ENCODE measurements at regions not wholly inside any gene's neighbourhood (a gene's known extent, or its start where the extent isn't known, plus 50 kb on each side); places are given as distances from the start of the nearest gene placed in this dataset.
"Not testable (repeated sequence)": the region's sequence is repeated elsewhere in the genome, so short reads cannot be mapped to it uniquely, and the experiment has no call there.

DNA sequence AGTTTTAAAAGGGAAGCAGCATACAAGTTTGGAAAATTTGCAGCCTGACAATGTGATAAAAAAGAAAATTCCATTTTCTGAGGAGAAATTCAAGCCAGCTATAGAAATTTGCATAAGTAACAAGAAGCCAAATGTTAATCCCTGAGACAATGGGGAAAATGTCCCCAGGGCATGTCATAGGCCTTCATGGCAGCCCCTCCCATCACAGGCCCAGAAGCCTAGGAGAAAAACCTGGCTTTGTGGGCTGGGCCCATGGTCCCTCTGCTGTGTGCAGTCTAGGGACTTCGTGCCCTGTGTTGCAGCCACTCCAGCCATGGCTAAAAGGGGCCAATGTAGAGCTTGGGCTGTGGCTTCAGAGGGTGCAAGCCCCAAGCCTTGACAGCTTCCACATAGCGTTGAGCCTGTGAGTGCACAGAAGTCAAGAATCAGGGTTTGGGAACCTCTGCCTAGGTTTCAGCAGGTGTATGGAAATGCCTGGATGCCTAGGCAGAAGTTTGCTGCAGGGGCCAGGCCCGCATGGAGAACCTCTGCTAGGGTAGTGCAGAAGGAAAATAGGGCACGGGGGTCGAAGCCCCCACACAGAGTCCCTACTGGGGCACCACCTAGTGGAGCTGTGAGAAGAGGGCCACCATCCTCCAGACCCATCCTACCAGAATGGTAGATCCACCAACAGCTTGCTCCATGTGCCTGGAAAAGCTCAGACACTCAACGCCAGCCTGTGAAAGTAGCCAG is 209.8 kb upstream of the ZRANB2 start:
- peaks cover 19% of the 10 kb centered on the region for H3K9me3 Mint-ChIP-seq
- not testable (repeated sequence) for H3K27ac Mint-ChIP-seq, H3K4me3 Mint-ChIP-seq

DNA sequence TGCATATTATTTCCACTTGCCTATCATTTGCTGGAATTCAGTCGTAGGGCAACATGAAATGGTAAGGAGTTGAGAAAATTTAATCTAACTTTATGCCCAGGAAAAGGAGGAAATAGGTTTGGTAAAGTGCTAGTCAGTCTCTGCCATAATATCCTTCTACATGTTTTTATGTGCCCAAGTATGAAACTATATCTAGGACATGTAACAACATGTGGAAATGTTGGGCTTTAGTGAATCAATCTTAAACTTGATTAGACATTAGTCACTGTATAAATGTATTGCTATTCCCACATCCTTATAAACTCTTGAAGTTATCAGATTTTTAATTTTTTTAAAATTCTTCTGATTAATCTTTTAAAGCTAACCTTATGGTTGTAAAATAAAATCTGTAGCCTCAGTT is 204.7 kb upstream of the ZRANB2 start:
- H3K36me3 Mint-ChIP-seq (ENCODE audit: low read depth) = no peaks in the 10 kb centered on the region
- no peak overlapping the region for H3K4me3 Mint-ChIP-seq
- H3K27me3 Mint-ChIP-seq = no peaks in the 10 kb centered on the region
- ATAC-seq (no peak), DNase-seq (no peak)
- no peak overlapping the region for H3K27ac Mint-ChIP-seq
- no peaks in the 10 kb centered on the region for H3K4me1 Mint-ChIP-seq
- H3K9me3 Mint-ChIP-seq = peaks cover 13% of the 10 kb centered on the region

More for the DNA sequence above, 209.8 kb upstream of the ZRANB2 start:
- not testable (repeated sequence) for H3K4me1 Mint-ChIP-seq; DNase-seq; ATAC-seq; H3K27me3 Mint-ChIP-seq; H3K36me3 Mint-ChIP-seq (ENCODE audit: low read depth)

DNA sequence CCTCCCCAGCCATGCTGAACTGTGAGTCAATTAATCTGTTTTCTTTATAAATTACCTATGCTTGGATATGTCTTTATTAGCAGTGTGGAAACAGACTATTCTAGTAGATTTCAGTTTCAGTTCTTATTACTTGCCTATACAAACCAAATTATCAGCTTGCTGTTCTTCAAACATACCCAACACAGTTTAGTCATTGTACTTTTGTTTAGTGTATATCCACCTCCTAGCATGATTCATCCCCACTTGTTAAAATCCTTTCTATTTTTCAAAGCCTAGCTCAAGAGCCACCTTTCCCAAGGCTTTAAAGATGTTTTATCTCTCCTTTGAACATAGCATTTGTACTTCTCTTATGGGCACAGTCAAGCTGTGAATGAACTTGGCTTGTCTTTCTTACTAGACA is 195.6 kb upstream of the ZRANB2 start:
- no peak overlapping the region for H3K4me3 Mint-ChIP-seq
- H3K4me1 Mint-ChIP-seq = no peaks in the 10 kb centered on the region
- H3K27ac Mint-ChIP-seq = no peak overlapping the region
- DNase-seq (no peak), ATAC-seq (no peak)
- H3K27me3 Mint-ChIP-seq = no peaks in the 10 kb centered on the region
- H3K36me3 Mint-ChIP-seq (ENCODE audit: low read depth) = no peaks in the 10 kb centered on the region
- H3K9me3 Mint-ChIP-seq = peaks cover 7% of the 10 kb centered on the region

DNA sequence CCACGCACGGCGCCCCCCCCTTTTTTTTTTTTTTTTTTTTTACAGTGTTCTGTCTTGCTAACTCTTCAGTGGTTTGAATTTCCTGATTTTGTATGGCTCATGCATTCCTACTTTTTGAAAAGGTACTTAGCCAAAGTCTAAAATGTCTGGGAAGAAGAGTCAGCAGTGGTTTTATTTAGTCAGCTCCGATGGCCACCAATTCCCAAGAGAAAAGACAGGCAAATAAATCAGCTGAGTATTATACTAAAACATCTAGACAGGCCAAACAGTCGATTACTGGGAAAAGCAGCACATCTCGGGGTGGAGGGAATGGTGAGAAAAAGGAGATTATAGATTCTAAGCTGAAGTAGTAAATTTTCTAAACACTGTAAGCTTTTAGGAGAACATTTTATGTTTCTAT is 192.5 kb upstream of the ZRANB2 start:
- peaks cover 7% of the 10 kb centered on the region for H3K9me3 Mint-ChIP-seq
- no peaks in the 10 kb centered on the region for H3K4me1 Mint-ChIP-seq
- ATAC-seq = no peak
- DNase-seq = no peak
- no peak overlapping the region for H3K27ac Mint-ChIP-seq
- no peaks in the 10 kb centered on the region for H3K36me3 Mint-ChIP-seq (ENCODE audit: low read depth)
- no peaks in the 10 kb centered on the region for H3K27me3 Mint-ChIP-seq
- no peak overlapping the region for H3K4me3 Mint-ChIP-seq

DNA sequence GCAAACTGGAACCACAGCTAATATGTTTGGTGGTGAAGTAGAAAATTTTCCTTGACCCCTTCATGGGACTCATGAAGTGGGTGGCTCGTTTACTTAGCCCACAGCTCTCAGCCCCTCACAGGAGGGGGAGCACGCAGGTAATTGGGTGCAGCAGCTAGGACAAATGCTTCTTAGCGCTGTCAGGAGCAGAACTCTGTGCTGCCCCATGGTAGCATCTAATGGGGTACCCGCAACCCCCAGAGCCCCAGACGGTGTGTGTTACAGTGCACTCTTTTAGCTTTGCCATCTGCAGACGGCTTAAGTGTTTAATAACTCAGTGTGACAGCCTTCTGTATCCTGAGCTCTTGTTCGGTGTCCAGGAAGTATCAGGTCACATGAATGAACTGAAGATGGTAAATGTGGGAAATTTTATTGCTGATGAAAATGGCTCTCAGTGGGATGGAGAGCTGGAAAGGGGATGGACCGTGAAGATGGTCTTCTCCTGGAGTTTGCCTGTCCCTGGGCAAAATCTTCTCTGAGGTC is 189.6 kb upstream of the ZRANB2 start:
- Mint-ChIP-seq H3K36me3 (ENCODE audit: low read depth) (no peaks in the 10 kb centered on the region), H3K9me3 (peaks cover 9% of the 10 kb centered on the region)
- ATAC-seq = no peak

DNA sequence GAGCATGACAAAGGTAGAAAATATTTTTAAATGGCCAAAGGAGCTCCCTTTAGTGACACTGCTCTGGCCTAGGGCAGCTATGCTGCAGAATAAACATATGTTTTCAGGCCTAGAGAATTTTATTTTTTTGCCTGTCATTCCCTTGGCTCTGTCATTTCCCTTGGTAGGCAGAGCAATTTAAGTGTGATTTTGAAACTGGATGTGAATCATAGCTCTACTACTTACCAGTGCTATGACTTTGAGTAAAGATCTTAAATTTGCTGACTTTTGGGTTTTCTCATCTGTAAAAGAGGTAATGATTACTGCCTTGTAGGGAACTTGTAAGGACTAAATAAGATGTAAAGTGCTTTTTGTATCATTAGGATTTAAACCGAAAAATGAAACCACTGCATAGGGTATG is 189.0 kb upstream of the ZRANB2 start:
- no peak for ATAC-seq
- DNase-seq = no peak
- Mint-ChIP-seq H3K4me1 (no peaks in the 10 kb centered on the region), H3K36me3 (ENCODE audit: low read depth) (no peaks in the 10 kb centered on the region), H3K9me3 (peaks cover 9% of the 10 kb centered on the region), H3K27ac (no peak overlapping the region), H3K27me3 (no peaks in the 10 kb centered on the region), H3K4me3 (no peak overlapping the region)

More for the DNA sequence above, 189.6 kb upstream of the ZRANB2 start:
- Mint-ChIP-seq H3K27ac (no peak overlapping the region), H3K4me3 (no peak overlapping the region), H3K27me3 (no peaks in the 10 kb centered on the region), H3K4me1 (no peaks in the 10 kb centered on the region)
- DNase-seq = no peak

DNA sequence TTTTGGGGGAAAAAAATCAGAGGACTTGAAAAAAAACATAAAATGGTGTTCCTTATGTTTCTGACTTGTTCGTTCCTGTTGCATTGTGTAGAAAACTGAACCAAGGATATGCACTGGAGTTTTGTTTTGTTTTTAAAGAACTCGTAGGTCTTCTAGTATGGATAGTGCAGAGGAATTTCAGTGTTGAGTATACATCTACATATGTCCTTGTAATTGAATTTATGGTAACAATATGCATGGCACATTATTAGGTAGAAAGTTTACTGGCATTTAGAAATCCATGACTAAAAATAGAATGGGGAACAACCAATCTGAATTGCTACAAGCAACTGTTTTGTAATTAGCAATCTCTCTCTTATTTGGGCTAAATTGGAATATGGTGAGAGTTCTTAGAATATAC is 188.3 kb upstream of the ZRANB2 start:
- ATAC-seq (no peak), DNase-seq (no peak)
- H3K9me3 Mint-ChIP-seq = peaks cover 9% of the 10 kb centered on the region
- no peaks in the 10 kb centered on the region for H3K36me3 Mint-ChIP-seq (ENCODE audit: low read depth)
- H3K27ac Mint-ChIP-seq = no peak overlapping the region
- H3K4me1 Mint-ChIP-seq = no peaks in the 10 kb centered on the region
- no peak overlapping the region for H3K4me3 Mint-ChIP-seq
- no peaks in the 10 kb centered on the region for H3K27me3 Mint-ChIP-seq

DNA sequence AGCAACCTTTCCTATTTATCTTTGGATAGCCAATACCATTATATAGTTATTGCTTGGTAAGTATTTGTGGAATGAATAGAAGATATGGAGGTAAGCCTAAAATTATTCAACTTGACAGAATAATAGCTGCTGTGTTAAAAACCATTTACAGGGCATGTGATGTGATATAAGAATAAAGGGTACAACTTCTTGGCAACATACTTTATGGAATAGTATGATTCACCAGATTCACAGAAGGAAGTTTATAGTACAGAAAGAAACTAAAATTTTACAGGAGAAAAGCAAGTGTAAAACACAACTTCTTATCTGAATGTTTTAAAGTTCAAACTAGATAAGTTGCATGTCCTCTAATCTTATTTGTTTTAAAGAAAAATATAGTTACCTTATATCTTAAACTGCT is 186.4 kb upstream of the ZRANB2 start:
- no peaks in the 10 kb centered on the region for H3K4me1 Mint-ChIP-seq

DNA sequence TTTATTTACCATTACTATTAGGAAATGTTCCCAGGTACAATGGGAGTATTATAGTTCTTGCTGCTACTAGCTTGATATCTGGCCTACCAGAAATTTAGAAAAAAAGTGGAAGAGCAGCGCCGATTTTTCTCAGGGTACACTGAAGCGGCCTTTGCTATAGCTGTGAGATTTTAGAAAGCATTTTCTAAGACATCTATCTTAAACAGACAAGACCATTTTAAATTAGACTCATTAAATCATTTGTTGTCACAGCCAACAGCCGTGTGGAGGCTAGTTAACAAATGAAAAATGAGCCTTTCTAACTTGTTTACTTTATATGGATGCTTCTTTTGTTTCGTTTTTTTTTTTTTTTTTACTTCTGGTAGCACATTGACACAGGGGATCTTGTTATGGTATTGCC is 183.2 kb upstream of the ZRANB2 start:
- no peak overlapping the region for H3K4me3 Mint-ChIP-seq
- DNase-seq (no peak), ATAC-seq (no peak)
- H3K27ac Mint-ChIP-seq = no peak overlapping the region
- peaks cover 9% of the 10 kb centered on the region for H3K9me3 Mint-ChIP-seq
- H3K27me3 Mint-ChIP-seq = no peaks in the 10 kb centered on the region
- H3K36me3 Mint-ChIP-seq (ENCODE audit: low read depth) = no peaks in the 10 kb centered on the region
- no peaks in the 10 kb centered on the region for H3K4me1 Mint-ChIP-seq

More for the DNA sequence above, 186.4 kb upstream of the ZRANB2 start:
- Mint-ChIP-seq H3K4me3 (no peak overlapping the region), H3K27ac (no peak overlapping the region), H3K36me3 (ENCODE audit: low read depth) (no peaks in the 10 kb centered on the region), H3K9me3 (peaks cover 9% of the 10 kb centered on the region), H3K27me3 (no peaks in the 10 kb centered on the region)
- no peak for ATAC-seq
- DNase-seq = no peak

DNA sequence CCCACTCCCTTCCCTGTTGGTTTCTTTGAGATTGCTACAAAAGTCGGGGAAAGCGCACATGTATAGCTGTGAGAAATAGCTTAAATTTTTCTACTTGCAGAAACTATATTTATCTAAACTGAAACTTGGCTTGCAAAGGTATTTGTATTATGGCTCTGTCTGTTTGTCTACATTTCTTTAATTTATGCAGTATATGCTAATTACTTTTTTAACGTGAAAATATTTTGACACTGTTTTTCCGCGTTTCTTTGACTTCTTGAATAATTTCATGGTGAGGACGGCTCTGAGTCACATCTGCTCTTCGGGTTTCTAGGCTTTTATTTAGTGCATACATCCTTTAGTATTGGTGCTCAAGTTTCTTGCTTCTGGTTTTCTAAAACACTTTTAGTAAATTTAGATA is 182.1 kb upstream of the ZRANB2 start:
- Mint-ChIP-seq H3K9me3 (peaks cover 9% of the 10 kb centered on the region), H3K4me3 (no peak overlapping the region), H3K4me1 (no peaks in the 10 kb centered on the region), H3K27me3 (no peaks in the 10 kb centered on the region), H3K27ac (no peak overlapping the region), H3K36me3 (ENCODE audit: low read depth) (no peaks in the 10 kb centered on the region)
- ATAC-seq = no peak
- no peak for DNase-seq

DNA sequence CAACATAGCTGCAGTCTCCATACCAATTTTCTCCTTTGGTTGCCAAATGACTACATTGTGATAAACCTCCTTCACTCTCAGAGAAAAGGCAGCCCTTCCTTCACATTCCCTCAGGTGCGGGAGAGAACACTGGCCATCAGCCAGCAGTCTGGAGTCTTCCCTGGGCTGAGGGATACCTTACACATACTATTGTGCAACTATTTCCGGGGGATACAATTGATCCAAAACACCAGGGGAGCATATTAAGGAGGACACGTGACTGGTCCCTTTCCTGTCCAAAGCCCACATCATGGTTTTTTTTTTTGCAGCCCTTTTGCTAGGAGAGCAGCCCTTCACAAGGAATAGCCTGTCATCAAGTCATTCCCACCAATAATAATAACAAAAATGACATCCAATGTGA is 172.1 kb upstream of the ZRANB2 start:
- ATAC-seq (no peak), DNase-seq (no peak)
- no peak overlapping the region for H3K27ac Mint-ChIP-seq

DNA sequence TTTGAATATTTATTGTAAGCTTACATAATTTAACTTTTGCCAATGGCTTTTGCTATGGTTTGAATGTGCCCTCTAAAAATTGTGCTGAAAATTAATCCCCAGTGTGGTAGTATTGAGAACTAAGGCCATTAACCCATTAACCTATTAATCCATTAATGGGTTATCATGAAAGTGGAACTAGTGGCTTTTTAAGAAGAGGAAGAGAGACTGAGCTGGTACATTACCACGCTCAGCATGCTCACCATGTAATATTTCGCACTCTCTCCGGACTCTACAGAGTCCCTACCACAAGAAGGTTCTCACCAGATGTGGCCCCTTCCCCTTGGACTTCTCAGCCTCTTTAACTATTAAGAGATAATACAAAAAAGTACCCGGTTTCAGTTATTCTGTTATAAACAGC is 164.4 kb upstream of the ZRANB2 start:
- H3K4me3 Mint-ChIP-seq = no peak overlapping the region
- no peaks in the 10 kb centered on the region for H3K36me3 Mint-ChIP-seq (ENCODE audit: low read depth)
- no peaks in the 10 kb centered on the region for H3K27me3 Mint-ChIP-seq
- no peak for ATAC-seq
- no peak overlapping the region for H3K27ac Mint-ChIP-seq
- H3K4me1 Mint-ChIP-seq = no peaks in the 10 kb centered on the region
- H3K9me3 Mint-ChIP-seq = no peaks in the 10 kb centered on the region
- no peak for DNase-seq

More for the DNA sequence above, 172.1 kb upstream of the ZRANB2 start:
- Mint-ChIP-seq H3K4me1 (no peaks in the 10 kb centered on the region), H3K4me3 (no peak overlapping the region), H3K9me3 (no peaks in the 10 kb centered on the region), H3K36me3 (ENCODE audit: low read depth) (no peaks in the 10 kb centered on the region), H3K27me3 (no peaks in the 10 kb centered on the region)

DNA sequence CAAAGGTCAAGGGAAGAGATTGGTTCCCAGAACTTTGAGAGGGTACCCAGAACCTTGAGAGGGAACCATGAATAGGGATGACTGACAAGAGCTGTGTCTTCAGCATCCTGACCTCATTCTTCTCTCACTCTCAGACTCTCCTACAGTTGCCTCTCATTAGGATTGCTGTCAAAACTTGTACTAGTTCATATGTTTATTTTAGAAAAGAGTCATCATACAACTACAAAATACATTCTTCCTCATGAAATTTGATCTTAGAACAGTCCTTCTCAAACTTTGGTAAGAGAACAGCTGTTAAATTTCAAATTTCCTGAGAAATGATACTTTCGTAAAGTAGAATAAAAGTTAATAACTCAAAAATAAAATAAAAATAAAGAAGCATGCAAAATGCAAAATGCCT is 161.4 kb upstream of the ZRANB2 start:
- no peaks in the 10 kb centered on the region for H3K9me3 Mint-ChIP-seq
- H3K27me3 Mint-ChIP-seq = no peaks in the 10 kb centered on the region
- no peaks in the 10 kb centered on the region for H3K4me1 Mint-ChIP-seq
- ATAC-seq = no peak
- H3K27ac Mint-ChIP-seq = no peak overlapping the region
- no peaks in the 10 kb centered on the region for H3K36me3 Mint-ChIP-seq (ENCODE audit: low read depth)
- no peak for DNase-seq
- H3K4me3 Mint-ChIP-seq = no peak overlapping the region

DNA sequence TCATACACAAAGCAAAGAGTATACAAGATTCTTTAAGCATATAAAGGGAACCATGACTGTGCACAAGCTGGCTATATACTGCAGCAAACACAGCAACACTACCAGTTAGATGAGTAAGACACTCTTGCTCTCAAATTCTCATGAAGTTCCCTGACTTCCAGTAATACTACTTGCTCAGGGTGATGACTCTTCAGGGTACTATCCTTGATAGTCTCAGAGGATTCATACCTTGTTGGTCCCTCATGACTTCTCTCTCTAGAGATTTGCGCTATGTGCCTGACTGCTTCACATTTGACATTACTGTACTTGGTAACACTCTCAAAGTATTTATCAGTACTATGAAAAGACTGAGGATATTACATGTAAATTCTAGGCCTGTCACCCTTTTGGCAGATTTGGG is 159.8 kb upstream of the ZRANB2 start:
- no peaks in the 10 kb centered on the region for H3K36me3 Mint-ChIP-seq (ENCODE audit: low read depth)
- DNase-seq = no peak
- H3K4me3 Mint-ChIP-seq = no peak overlapping the region
- H3K27me3 Mint-ChIP-seq = no peaks in the 10 kb centered on the region
- no peak for ATAC-seq
- H3K9me3 Mint-ChIP-seq = no peaks in the 10 kb centered on the region
- H3K4me1 Mint-ChIP-seq = no peaks in the 10 kb centered on the region
- H3K27ac Mint-ChIP-seq = no peak overlapping the region

DNA sequence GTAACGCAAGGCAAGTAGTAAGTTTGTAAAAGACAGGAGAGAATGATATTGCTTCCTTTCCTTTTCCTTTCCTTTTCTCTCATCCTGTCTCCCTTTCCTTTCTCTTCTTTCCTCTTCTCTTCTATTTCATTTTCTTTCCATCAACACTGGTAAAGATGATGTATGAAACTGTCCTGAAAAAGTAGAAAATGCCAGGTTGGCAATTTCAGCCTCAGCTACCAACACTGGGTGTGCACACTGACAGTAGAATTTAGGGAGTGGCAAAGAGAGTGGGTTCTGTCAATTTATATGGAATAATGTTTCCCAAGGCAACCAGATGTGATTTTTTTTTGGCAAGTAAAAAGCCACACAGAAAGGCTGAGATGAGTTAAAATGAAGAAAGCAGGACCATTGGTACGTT is 155.7 kb upstream of the ZRANB2 start:
- no peak overlapping the region for H3K27ac Mint-ChIP-seq
- no peaks in the 10 kb centered on the region for H3K36me3 Mint-ChIP-seq (ENCODE audit: low read depth)

DNA sequence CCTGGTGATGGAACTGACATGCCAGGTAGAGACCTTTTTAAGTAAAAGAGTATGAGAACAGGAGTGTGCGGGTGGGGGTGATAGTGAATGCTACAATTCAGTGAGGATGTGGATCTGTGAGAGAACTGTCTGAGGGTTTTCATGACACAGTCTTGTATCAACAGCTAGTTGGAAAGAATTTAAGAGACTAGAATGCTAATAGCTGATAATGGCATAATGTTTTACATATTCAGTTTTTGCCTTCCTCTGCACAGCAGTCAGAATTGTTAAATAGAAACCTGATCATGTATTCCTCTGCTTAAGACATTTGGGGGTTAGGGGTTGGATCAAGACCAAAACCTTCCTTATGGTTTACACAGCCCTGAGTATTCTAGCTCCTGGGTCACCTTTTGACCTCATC is 152.8 kb upstream of the ZRANB2 start:
- ATAC-seq (no peak), DNase-seq (no peak)
- no peaks in the 10 kb centered on the region for H3K4me1 Mint-ChIP-seq
- no peaks in the 10 kb centered on the region for H3K9me3 Mint-ChIP-seq
- no peak overlapping the region for H3K27ac Mint-ChIP-seq
- H3K36me3 Mint-ChIP-seq (ENCODE audit: low read depth) = no peaks in the 10 kb centered on the region
- no peaks in the 10 kb centered on the region for H3K27me3 Mint-ChIP-seq
- no peak overlapping the region for H3K4me3 Mint-ChIP-seq

More for the DNA sequence above, 155.7 kb upstream of the ZRANB2 start:
- H3K9me3 Mint-ChIP-seq = no peaks in the 10 kb centered on the region
- no peaks in the 10 kb centered on the region for H3K27me3 Mint-ChIP-seq
- ATAC-seq (no peak), DNase-seq (no peak)
- no peaks in the 10 kb centered on the region for H3K4me1 Mint-ChIP-seq
- H3K4me3 Mint-ChIP-seq = no peak overlapping the region
